ENCODE measurements at regions not wholly inside any gene's neighbourhood (a gene's known extent, or its start where the extent isn't known, plus 50 kb on each side); places are given as distances from the start of the nearest gene placed in this dataset.
"Not testable (repeated sequence)": the region's sequence is repeated elsewhere in the genome, so short reads cannot be mapped to it uniquely, and the experiment has no call there.

DNA sequence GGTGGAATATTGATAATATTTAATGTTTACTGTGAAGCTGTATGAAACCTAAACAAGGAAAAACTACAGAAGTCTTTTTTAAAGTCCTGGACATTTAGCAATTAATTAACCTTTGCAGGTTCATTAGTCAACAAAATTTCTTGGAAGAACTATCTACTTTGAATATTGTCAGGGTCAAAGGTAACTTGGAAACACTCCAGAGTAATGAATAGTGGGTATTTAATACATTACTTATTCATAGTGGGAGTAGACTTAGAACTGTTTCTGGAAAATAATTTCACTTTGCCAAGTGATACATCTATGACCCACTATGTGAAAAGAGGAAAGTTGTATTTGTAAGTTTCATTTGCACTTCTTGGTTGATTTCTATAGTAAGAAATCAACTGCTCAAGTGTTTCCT lies 319.1 kb downstream of the TFAP2B start:
- POLR2A ChIA-PET (ENCODE audit: low non-redundant PET) = no interaction called here
- CTCF ChIA-PET = no interaction called here
- TF ChIP-seq, protein P1, sequence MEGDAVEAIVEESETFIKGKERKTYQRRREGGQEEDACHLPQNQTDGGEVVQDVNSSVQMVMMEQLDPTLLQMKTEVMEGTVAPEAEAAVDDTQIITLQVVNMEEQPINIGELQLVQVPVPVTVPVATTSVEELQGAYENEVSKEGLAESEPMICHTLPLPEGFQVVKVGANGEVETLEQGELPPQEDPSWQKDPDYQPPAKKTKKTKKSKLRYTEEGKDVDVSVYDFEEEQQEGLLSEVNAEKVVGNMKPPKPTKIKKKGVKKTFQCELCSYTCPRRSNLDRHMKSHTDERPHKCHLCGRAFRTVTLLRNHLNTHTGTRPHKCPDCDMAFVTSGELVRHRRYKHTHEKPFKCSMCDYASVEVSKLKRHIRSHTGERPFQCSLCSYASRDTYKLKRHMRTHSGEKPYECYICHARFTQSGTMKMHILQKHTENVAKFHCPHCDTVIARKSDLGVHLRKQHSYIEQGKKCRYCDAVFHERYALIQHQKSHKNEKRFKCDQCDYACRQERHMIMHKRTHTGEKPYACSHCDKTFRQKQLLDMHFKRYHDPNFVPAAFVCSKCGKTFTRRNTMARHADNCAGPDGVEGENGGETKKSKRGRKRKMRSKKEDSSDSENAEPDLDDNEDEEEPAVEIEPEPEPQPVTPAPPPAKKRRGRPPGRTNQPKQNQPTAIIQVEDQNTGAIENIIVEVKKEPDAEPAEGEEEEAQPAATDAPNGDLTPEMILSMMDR (conservative IDR thresholded peaks at IDR 0.05; ENCODE audit: low read depth) = no peak
- no peak for DNase-seq (ENCODE audit: low spot score)
- H3K27ac ChIP-seq = no peak overlapping the region

DNA sequence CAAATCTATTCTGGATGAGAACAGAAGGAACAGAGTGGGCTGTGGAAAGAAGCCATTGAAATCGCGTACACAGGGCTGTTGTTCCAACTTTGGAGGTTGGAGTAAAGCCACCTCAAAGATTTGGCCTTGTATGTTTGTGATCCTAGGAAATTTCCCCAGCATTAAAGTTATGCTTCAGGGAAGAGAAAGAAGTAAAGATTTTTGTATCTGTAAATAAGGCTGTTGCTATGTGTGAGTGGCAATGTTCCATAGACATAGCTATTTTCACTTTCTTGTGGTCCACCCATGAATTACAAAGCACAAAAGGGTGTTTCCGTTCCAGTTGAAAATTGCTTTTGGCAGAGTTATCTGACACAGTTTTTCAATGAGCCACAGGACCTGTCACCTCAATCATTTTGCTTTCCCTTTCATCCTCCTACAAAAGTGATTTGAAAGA lies 321.3 kb downstream of the TFAP2B start:
- H3K27ac ChIP-seq = no peak overlapping the region
- ChIA-PET CTCF (interaction anchor here (0.6 kb wide), 1 partner anchor 150 kb away, joined by 3 read pairs; no protein-coding TSS in a partner anchor), POLR2A (ENCODE audit: low non-redundant PET) (no interaction called here)
- no peak for DNase-seq (ENCODE audit: low spot score)
- TF ChIP-seq, protein P1 (conservative IDR thresholded peaks at IDR 0.05; ENCODE audit: low read depth) = no peak

DNA sequence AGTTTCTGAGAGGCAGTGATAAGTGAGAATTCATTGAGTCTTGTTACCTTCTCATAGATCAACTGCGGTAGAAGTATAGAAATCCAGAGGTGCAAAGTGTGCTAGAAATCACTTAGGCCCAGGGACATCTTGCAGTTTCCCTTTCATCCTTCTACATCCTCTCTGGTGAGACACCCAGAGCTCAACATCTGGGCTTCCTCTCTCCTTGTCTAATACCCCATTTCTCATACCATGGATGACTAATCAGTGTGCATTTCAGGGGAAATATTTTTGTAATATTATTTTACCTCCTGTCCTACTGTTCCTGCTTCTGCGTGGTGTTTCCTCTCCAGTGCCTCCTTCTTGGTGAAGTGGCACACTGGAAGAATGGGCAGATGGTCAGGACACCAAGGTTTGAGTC lies 322.4 kb downstream of the TFAP2B start:
- ChIA-PET CTCF (no interaction called here), POLR2A (ENCODE audit: low non-redundant PET) (no interaction called here)
- no peak overlapping the region for H3K27ac ChIP-seq
- no peak for DNase-seq (ENCODE audit: low spot score)
- TF ChIP-seq, protein P1 (conservative IDR thresholded peaks at IDR 0.05; ENCODE audit: low read depth) = no peak

DNA sequence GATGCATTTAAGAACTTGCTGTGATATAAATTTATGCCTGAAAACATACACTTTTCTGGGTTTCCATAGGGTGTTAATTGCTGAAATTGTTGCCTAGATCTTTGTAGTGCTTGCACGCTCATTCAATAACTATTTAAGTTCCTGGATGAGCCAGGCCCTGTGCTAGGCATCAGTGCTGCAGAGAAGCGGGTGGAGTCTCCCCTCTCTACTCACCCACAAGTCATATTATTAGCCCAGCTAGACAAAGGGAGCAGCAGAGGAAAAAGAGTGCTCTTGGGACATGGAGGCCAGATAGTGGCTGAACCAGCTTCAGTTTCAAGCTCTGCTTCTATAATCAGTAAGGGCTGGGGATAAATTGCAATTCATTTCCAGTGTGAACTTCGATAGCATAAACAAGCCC lies 329.1 kb downstream of the TFAP2B start:
- CTCF ChIA-PET = no interaction called here
- TF ChIP-seq, protein P1 (conservative IDR thresholded peaks at IDR 0.05; ENCODE audit: low read depth) = no peak
- POLR2A ChIA-PET (ENCODE audit: low non-redundant PET) = no interaction called here

DNA sequence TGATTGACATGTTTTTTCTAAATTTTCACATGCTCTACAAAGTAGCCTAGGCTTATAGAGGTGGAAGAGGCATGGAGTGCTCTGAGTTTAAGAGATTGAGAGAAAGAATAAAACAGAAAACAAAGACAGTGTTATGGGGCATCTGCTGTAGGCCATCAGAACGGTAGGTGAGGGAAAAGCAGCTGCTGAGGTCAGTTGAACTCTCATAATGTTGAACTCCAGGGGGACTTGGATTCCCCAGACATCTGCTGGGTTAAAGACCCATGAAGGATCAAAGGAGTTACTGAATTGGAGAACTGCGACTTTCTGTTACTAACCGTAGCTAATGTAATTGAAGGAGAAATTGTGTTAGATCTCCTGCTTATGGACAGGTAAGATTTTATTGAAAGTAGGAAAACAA lies 333.9 kb downstream of the TFAP2B start:
- ChIA-PET POLR2A (ENCODE audit: low non-redundant PET) (no interaction called here), CTCF (interaction anchor here (0.6 kb wide), 1 partner anchor 115 kb away, joined by 3 read pairs; no protein-coding TSS in a partner anchor)
- TF ChIP-seq, protein P1 (conservative IDR thresholded peaks at IDR 0.05; ENCODE audit: low read depth) = no peak
- H3K27ac ChIP-seq = no peak overlapping the region
- no peak for DNase-seq (ENCODE audit: low spot score)

More for the DNA sequence above, 329.1 kb downstream of the TFAP2B start:
- DNase-seq (ENCODE audit: low spot score) = no peak
- H3K27ac ChIP-seq = no peak overlapping the region

DNA sequence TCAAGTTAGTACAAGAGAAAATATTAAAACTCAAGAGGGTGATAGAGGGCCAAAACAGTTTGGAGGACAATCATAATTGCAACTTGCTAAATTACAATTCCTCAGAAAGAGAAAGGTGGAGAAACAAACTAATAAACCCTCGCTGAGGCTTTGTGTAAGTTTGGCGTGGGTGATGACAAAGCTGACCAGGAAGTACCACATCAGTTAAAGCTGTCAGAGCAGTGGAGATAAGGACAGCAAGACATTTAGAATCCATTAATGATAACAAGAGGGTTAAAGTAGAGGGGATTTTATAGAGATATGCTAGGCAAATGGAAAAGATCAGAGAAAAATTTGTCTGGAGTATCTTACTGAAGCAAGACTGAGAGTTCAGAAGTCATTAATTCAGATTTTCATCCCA lies 334.4 kb downstream of the TFAP2B start:
- no peak for DNase-seq (ENCODE audit: low spot score)
- ChIA-PET CTCF (interaction anchor here (0.6 kb wide), 1 partner anchor 115 kb away, joined by 3 read pairs; no protein-coding TSS in a partner anchor), POLR2A (ENCODE audit: low non-redundant PET) (no interaction called here)
- no peak overlapping the region for H3K27ac ChIP-seq
- TF ChIP-seq, protein P1 (conservative IDR thresholded peaks at IDR 0.05; ENCODE audit: low read depth) = no peak

DNA sequence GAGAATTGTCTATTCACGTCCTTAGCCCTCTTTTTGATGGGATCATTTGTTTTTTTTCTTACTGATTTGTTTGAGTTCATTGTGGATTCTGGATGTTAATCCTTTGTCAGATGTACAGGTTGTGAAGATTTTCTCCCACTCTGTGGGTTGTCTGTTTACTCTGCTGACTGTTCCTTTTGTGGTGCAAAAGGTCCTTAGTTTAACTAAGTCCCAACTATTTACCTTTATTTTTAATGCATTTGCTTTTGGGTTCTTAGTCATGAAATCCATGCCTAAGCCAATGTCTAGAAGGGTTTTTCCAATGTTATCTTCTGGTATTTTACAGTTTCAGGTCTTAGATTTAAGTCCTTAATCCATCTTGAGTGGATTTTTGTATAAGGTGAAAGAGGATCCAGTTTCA lies 336.3 kb downstream of the TFAP2B start:
- DNase-seq (ENCODE audit: low spot score); POLR2A ChIA-PET (ENCODE audit: low non-redundant PET); CTCF ChIA-PET; H3K27ac ChIP-seq: not testable (repeated sequence)

DNA sequence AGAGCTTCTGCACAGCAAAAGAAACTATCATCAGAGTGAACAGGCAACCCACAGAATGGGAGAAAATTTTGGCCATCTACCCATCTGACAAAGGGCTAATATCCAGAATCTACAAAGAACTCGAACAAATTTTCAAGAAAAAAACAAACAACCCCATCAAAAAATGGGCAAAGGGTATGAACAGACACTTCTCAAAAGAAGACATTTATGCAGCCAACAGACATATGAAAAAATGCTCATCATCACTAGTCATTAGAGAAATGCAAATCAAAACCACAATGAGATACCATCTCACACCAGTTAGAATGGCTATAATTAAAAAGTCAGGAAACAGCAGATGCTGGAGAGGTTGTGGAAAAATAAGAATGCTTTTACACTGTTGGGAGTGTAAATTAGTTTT lies 340.6 kb downstream of the TFAP2B start:
- CTCF ChIA-PET; H3K27ac ChIP-seq; POLR2A ChIA-PET (ENCODE audit: low non-redundant PET); DNase-seq (ENCODE audit: low spot score): not testable (repeated sequence)
